ENCODE measurements at regions not wholly inside any gene's neighbourhood (a gene's known extent, or its start where the extent isn't known, plus 50 kb on each side); places are given as distances from the start of the nearest gene placed in this dataset.

- DNase-seq (ENCODE audit: low read depth, low spot score): no peak
- no peak for TF ChIP-seq CTCF (IDR thresholded peaks at IDR 0.05; ENCODE audit: low read depth, low read length)
- in situ Hi-C loops (cut with HindIII; ENCODE audit: low sequenced_read_pairs): no loop called here
- H3K4me3 ChIP-seq (ENCODE audit: low read depth, low read length): no peak overlapping the region
Measured at GRCh38 chr18:78664848-78665247, 314.8 kb upstream of the SALL3 start.

GRCh38 chr18:78665644-78666043, 314.0 kb upstream of the SALL3 start:
- in situ Hi-C loops (cut with HindIII; ENCODE audit: low sequenced_read_pairs): no loop called here
- no peak for DNase-seq (ENCODE audit: low read depth, low spot score)
- TF ChIP-seq CTCF (IDR thresholded peaks at IDR 0.05; ENCODE audit: low read depth, low read length): no peak

GRCh38 chr18:78666666-78667335, 312.8 kb upstream of the SALL3 start:
- in situ Hi-C loops (cut with HindIII; ENCODE audit: low sequenced_read_pairs): no loop called here
- DNase-seq (ENCODE audit: low read depth, low spot score): no peak
- H3K4me3 ChIP-seq (ENCODE audit: low read depth, low read length): no peak overlapping the region
- no peak for TF ChIP-seq CTCF (IDR thresholded peaks at IDR 0.05; ENCODE audit: low read depth, low read length)

More at GRCh38 chr18:78665644-78666043, 314.0 kb upstream of the SALL3 start:
- H3K4me3 ChIP-seq (ENCODE audit: low read depth, low read length): no peak overlapping the region

- no peak for DNase-seq (ENCODE audit: low read depth, low spot score)
- TF ChIP-seq CTCF (IDR thresholded peaks at IDR 0.05; ENCODE audit: low read depth, low read length): no peak
- in situ Hi-C loops (cut with HindIII; ENCODE audit: low sequenced_read_pairs): no loop called here
- no peak overlapping the region for H3K4me3 ChIP-seq (ENCODE audit: low read depth, low read length)
Measured at GRCh38 chr18:78670778-78671391, 308.7 kb upstream of the SALL3 start.

GRCh38 chr18:78671551-78671950, 308.1 kb upstream of the SALL3 start:
- no peak for DNase-seq (ENCODE audit: low read depth, low spot score)
- no peak for TF ChIP-seq CTCF (IDR thresholded peaks at IDR 0.05; ENCODE audit: low read depth, low read length)
- in situ Hi-C loops (cut with HindIII; ENCODE audit: low sequenced_read_pairs): no loop called here
- H3K4me3 ChIP-seq (ENCODE audit: low read depth, low read length): no peak overlapping the region

GRCh38 chr18:78672862-78673446, 306.7 kb upstream of the SALL3 start:
- in situ Hi-C loops (cut with HindIII; ENCODE audit: low sequenced_read_pairs): no loop called here
- no peak overlapping the region for H3K4me3 ChIP-seq (ENCODE audit: low read depth, low read length)
- no peak for DNase-seq (ENCODE audit: low read depth, low spot score)
- no peak for TF ChIP-seq CTCF (IDR thresholded peaks at IDR 0.05; ENCODE audit: low read depth, low read length)

Measured in astrocyte of the spinal cord (primary cell).